ENCODE measurements at regions not wholly inside any gene's neighbourhood (a gene's known extent, or its start where the extent isn't known, plus 50 kb on each side); places are given as distances from the start of the nearest gene placed in this dataset.

DNA sequence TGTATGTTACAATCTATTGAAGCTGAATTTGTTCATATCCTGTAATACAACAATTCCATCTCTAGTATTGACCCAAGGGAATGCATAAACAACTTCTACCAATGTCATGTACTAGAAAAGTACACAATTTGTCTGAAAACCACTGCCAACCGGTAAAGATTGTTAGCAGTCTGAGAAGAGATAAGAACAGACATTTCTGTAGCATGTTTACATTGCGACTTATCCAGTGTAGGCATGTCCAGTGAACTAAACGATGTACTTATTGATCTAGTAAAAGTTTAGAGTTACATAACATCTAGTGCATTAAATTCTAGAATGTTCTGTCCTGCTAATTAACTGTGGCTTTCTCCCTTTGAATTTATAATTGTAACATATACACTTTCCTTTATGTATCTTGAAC lies 425.9 kb downstream of the SLITRK6 start:
- TF ChIP-seq, protein P1, sequence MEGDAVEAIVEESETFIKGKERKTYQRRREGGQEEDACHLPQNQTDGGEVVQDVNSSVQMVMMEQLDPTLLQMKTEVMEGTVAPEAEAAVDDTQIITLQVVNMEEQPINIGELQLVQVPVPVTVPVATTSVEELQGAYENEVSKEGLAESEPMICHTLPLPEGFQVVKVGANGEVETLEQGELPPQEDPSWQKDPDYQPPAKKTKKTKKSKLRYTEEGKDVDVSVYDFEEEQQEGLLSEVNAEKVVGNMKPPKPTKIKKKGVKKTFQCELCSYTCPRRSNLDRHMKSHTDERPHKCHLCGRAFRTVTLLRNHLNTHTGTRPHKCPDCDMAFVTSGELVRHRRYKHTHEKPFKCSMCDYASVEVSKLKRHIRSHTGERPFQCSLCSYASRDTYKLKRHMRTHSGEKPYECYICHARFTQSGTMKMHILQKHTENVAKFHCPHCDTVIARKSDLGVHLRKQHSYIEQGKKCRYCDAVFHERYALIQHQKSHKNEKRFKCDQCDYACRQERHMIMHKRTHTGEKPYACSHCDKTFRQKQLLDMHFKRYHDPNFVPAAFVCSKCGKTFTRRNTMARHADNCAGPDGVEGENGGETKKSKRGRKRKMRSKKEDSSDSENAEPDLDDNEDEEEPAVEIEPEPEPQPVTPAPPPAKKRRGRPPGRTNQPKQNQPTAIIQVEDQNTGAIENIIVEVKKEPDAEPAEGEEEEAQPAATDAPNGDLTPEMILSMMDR (IDR thresholded peaks at IDR 0.05; ENCODE audit: low read depth, low read length, missing control alignments): no peak
- no peak for DNase-seq (ENCODE audit: low read depth)
- H3K4me3 ChIP-seq (ENCODE audit: low read depth, low read length): no peak overlapping the region

GRCh38 chr13:85371254-85371653 lies 428.0 kb downstream of the SLITRK6 start:
- TF ChIP-seq, protein P1 (IDR thresholded peaks at IDR 0.05; ENCODE audit: low read depth, low read length, missing control alignments): no peak
- DNase-seq (ENCODE audit: low read depth): no peak
- H3K4me3 ChIP-seq (ENCODE audit: low read depth, low read length): no peak overlapping the region

DNA sequence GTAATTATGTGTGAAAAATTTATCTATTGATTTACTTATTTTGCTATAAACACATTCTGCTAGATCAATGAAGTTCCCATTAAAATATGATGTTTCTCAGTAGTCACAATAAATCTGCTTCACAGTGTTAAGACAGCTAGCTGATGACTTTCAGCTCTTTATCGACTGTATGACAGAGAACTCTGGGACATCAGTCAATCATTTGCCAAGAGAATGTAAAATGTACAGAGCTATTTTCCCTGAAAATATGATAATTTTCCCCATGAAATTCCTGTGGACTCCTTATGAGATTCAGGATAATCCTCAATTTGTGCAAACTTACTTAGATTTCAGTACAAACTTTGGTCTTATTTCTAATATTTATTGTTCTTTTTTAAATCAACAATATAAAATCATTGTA lies 430.5 kb downstream of the SLITRK6 start:
- TF ChIP-seq, protein P1 (IDR thresholded peaks at IDR 0.05; ENCODE audit: low read depth, low read length, missing control alignments): no peak
- H3K4me3 ChIP-seq (ENCODE audit: low read depth, low read length): no peak overlapping the region
- DNase-seq (ENCODE audit: low read depth): no peak

GRCh38 chr13:85367887-85368286 lies 431.3 kb downstream of the SLITRK6 start:
- DNase-seq (ENCODE audit: low read depth): no peak
- H3K4me3 ChIP-seq (ENCODE audit: low read depth, low read length): no peak overlapping the region
- TF ChIP-seq, protein P1 (IDR thresholded peaks at IDR 0.05; ENCODE audit: low read depth, low read length, missing control alignments): no peak

DNA sequence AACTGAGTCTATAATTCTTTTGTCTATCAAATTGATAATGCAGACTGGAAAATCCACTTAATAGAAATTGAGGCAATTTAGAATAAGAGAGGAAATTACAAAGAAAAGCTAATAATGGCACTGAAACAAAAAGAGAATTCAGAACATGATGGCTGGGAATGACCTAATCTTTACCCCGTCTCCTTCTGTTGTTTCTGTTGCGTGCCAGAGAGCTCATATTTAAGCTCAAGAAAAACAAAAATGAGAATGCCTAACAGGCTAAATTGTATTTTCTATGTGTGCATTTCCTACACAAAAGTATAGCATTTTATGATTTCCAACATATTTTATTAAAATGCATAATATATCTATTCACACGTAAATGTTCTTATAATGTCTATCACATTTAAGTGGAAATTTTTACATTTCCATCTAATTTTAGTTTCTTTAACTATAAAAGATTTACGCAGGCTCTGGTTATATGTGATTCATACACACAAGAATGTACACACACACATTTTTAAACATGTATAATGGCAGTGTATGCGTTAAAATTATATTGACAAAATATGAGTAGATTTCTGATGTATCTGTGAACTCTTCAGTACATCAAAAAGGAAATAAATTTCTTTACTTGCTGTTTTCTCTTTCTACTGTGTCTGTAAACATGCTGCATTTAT lies 432.3 kb downstream of the SLITRK6 start:
- no peak for DNase-seq (ENCODE audit: low read depth)
- TF ChIP-seq, protein P1 (IDR thresholded peaks at IDR 0.05; ENCODE audit: low read depth, low read length, missing control alignments): no peak

DNA sequence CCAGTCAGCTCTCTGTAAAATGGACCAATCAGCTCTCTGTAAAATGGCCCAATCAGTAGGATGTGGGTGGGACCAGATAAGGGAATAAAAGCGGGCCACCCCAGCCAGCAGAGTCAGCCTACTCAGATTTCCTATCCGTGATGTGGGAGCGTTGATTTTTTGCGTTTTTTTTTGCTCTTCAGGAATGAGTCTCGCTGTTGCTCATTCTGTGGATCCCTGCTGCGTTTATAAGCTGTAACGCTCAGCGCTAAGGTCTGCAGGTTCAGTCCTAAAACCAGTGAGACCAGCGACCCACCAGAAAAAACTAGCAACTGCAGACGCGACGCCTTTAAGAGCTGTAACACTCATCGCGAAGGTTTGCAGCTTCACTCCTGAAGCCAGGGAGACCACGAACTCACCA lies 435.7 kb downstream of the SLITRK6 start:
- no peak for DNase-seq (ENCODE audit: low read depth)
- H3K4me3 ChIP-seq (ENCODE audit: low read depth, low read length): no peak overlapping the region
- TF ChIP-seq, protein P1 (IDR thresholded peaks at IDR 0.05; ENCODE audit: low read depth, low read length, missing control alignments): no peak

More for the DNA sequence above, 432.3 kb downstream of the SLITRK6 start:
- H3K4me3 ChIP-seq (ENCODE audit: low read depth, low read length): no peak overlapping the region

- DNase-seq (ENCODE audit: low read depth): no peak
- TF ChIP-seq, protein P1 (IDR thresholded peaks at IDR 0.05; ENCODE audit: low read depth, low read length, missing control alignments): no peak
- H3K4me3 ChIP-seq (ENCODE audit: low read depth, low read length): no peak overlapping the region
Measured at GRCh38 chr13:85362980-85363379, 436.2 kb downstream of the SLITRK6 start.

Data from GM12864 (cell line).